ENCODE measurements at regions not wholly inside any gene's neighbourhood (a gene's known extent, or its start where the extent isn't known, plus 50 kb on each side); places are given as distances from the start of the nearest gene placed in this dataset.
A peak's percentile ranks its signal among the peaks of the same experiment; 100 is the strongest.

- no peak overlapping the region for H3K9ac ChIP-seq (ENCODE audit: control insufficient read depth, insufficient read depth, low read length)
Observed at GRCh38 chr4:125200556-125200955, 114.2 kb upstream of the FAT4 start.

GRCh38 chr4:125198916-125199315 is 115.8 kb upstream of the FAT4 start:
- SMC1A ChIA-PET (ENCODE audit: uncharacterized antibody, unreplicated experiment) = no interaction called here
- H3K9ac ChIP-seq (ENCODE audit: control insufficient read depth, insufficient read depth, low read length) = no peak overlapping the region
- no peak for FAIRE-seq
- TF ChIP-seq WRNIP1 (IDR thresholded peaks at IDR 0.05; ENCODE audit: borderline replicate concordance, low read depth, low read length) = no peak
- TF ChIP-seq PKNOX1 (IDR thresholded peaks at IDR 0.05) = no peak
- no peak for TF ChIP-seq USF2 (IDR thresholded peaks at IDR 0.05; ENCODE audit: borderline replicate concordance, low read depth, low read length)
- TF ChIP-seq GATAD2B (conservative IDR thresholded peaks at IDR 0.05; ENCODE audit: low read depth) = no peak
- TF ChIP-seq CUX1 (IDR thresholded peaks at IDR 0.05; ENCODE audit: insufficient replicate concordance, low read depth, low read length) = no peak
- TF ChIP-seq USF1 (IDR thresholded peaks at IDR 0.05; ENCODE audit: borderline replicate concordance, extremely low read length, insufficient read depth, low read depth, low read length) = no peak
- no peak for TF ChIP-seq CBX3 (IDR thresholded peaks at IDR 0.05; ENCODE audit: borderline replicate concordance, low read depth)
- no peak for TF ChIP-seq NFYB (IDR thresholded peaks at IDR 0.05; ENCODE audit: insufficient read depth, low read depth, low read length)

More at GRCh38 chr4:125200556-125200955, 114.2 kb upstream of the FAT4 start:
- Histone ChIP-seq H3K9me3 (replicated peaks; ENCODE audit: control insufficient read depth, insufficient read depth, low read length) (no peaks in the 10 kb centered on the region), H3K79me2 (ENCODE audit: control insufficient read depth, insufficient read depth, low read length) (no peaks in the 10 kb centered on the region), H3K4me3 (no peak overlapping the region), H2AFZ (ENCODE audit: control insufficient read depth, low read depth, low read length) (no peak overlapping the region; the same call in 1 of the 2 replicates), H3K36me3 (ENCODE audit: control insufficient read depth in 2 of 2, insufficient read depth in 2 of 2, low read length in 1 of 2) (no peaks in the 10 kb centered on the region), H3K4me2 (ENCODE audit: control insufficient read depth, insufficient read depth) (no peak overlapping the region), H3K27me3 (replicated peaks in 1 of 2; ENCODE audit: control insufficient read depth in 2 of 2, insufficient read depth in 2 of 2, low read length in 1 of 2) (no peaks in the 10 kb centered on the region), H3K4me1 (ENCODE audit: control insufficient read depth, insufficient read depth, low read length) (no peaks in the 10 kb centered on the region), H3K27ac (ENCODE audit: control insufficient read depth, insufficient read depth) (no peak overlapping the region), H4K20me1 (ENCODE audit: control insufficient read depth, insufficient read depth) (no peaks in the 10 kb centered on the region)
- intact Hi-C loops (cut with micrococcal nuclease; ENCODE audit: unreplicated experiment) (no loop called here), in situ Hi-C loops (cut with MboI) (no loop called here)
- ChIA-PET POLR2A (interaction anchor here (1.5 kb wide), 1 partner anchor 9 kb away, joined by 3 read pairs; no protein-coding TSS in a partner anchor), SMC1A (ENCODE audit: uncharacterized antibody, unreplicated experiment) (interaction anchor here (0.7 to 1.0 kb wide), 2 partner anchors 14 to 27 kb away, joined by 3 read pairs; no protein-coding TSS in a partner anchor), RAD21 (ENCODE audit: unreplicated experiment) (no interaction called here), CTCF (no interaction called here)
- ATAC-seq = no peak
- WGBS (ENCODE audit: insufficient coverage, insufficient replicate concordance, low lambda C conversion rate, missing lambda C conversion rate) = 0% methylated on average over 1 of the region's 1 CpG
- DNase-seq (ENCODE audit: low read depth, low spot score) = no peak
- TF ChIP-seq NRF1 (conservative IDR thresholded peaks at IDR 0.05; ENCODE audit: low read depth, low read length) (no peak), IKZF1 (conservative IDR thresholded peaks at IDR 0.05) (no peak)
- FAIRE-seq = no peak
- BruUV-seq (replicated peaks) = no TSS peak

More at GRCh38 chr4:125198916-125199315, 115.8 kb upstream of the FAT4 start:
- intact Hi-C loops (cut with micrococcal nuclease; ENCODE audit: unreplicated experiment) = no loop called here
- no TSS peak for BruUV-seq (replicated peaks)
- H3K36me3 ChIP-seq (ENCODE audit: control insufficient read depth in 2 of 2, insufficient read depth in 2 of 2, low read length in 1 of 2) = no peaks in the 10 kb centered on the region
- CTCF ChIA-PET = no interaction called here
- H3K9me3 ChIP-seq (replicated peaks; ENCODE audit: control insufficient read depth, insufficient read depth, low read length) = no peaks in the 10 kb centered on the region
- POLR2A ChIA-PET = no interaction called here
- H3K27me3 ChIP-seq (replicated peaks in 1 of 2; ENCODE audit: control insufficient read depth in 2 of 2, insufficient read depth in 2 of 2, low read length in 1 of 2) = no peaks in the 10 kb centered on the region
- ATAC-seq = peak; percentile 26; the same call in 1 of the 3 replicates
- no peak overlapping the region for H3K27ac ChIP-seq (ENCODE audit: control insufficient read depth, insufficient read depth)
- no peak overlapping the region for H3K4me2 ChIP-seq (ENCODE audit: control insufficient read depth, insufficient read depth)
- RAD21 ChIA-PET (ENCODE audit: unreplicated experiment) = no interaction called here
- no peaks in the 10 kb centered on the region for H3K79me2 ChIP-seq (ENCODE audit: control insufficient read depth, insufficient read depth, low read length)
- H4K20me1 ChIP-seq (ENCODE audit: control insufficient read depth, insufficient read depth) = no peaks in the 10 kb centered on the region
- in situ Hi-C loops (cut with MboI) = no loop called here
- WGBS (ENCODE audit: insufficient coverage, insufficient replicate concordance, low lambda C conversion rate, missing lambda C conversion rate) = 34% methylated on average over 2 of the region's 2 CpGs
- H3K4me3 ChIP-seq = no peak overlapping the region
- DNase-seq (ENCODE audit: low read depth, low spot score) = no peak
- H3K4me1 ChIP-seq (ENCODE audit: control insufficient read depth, insufficient read depth, low read length) = no peaks in the 10 kb centered on the region
- no peak overlapping the region for H2AFZ ChIP-seq (ENCODE audit: control insufficient read depth, low read depth, low read length)

All from GM12878 (cell line).